ENCODE measurements at regions not wholly inside any gene's neighbourhood (a gene's known extent, or its start where the extent isn't known, plus 50 kb on each side); places are given as distances from the start of the nearest gene placed in this dataset.

- TF ChIP-seq KDM4A (IDR thresholded peaks at IDR 0.05; ENCODE audit: low read depth, low read length, severe bottlenecking), result no peak
- no peak for TF ChIP-seq SIRT6 (IDR thresholded peaks at IDR 0.05; ENCODE audit: low read length)
- TF ChIP-seq, protein P1, sequence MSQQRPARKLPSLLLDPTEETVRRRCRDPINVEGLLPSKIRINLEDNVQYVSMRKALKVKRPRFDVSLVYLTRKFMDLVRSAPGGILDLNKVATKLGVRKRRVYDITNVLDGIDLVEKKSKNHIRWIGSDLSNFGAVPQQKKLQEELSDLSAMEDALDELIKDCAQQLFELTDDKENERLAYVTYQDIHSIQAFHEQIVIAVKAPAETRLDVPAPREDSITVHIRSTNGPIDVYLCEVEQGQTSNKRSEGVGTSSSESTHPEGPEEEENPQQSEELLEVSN (IDR thresholded peaks at IDR 0.05), result no peak
Measured at GRCh38 chr5:127994087-127994660, 89.4 kb upstream of the SLC12A2 start (continued).
